ENCODE measurements at regions not wholly inside any gene's neighbourhood (a gene's known extent, or its start where the extent isn't known, plus 50 kb on each side); places are given as distances from the start of the nearest gene placed in this dataset.
A peak's percentile ranks its signal among the peaks of the same experiment; 100 is the strongest.

- no peak for DNase-seq
Measured at GRCh38 chr4:108324450-108324849, 155.7 kb upstream of the LEF1 start.

- no peak for DNase-seq
Measured at GRCh38 chr4:108322497-108322896, 153.8 kb upstream of the LEF1 start.

GRCh38 chr4:108320061-108320460, 151.3 kb upstream of the LEF1 start:
- DNase-seq = peak; percentile 19

GRCh38 chr4:108317377-108317776, 148.6 kb upstream of the LEF1 start:
- DNase-seq = no peak

GRCh38 chr4:108315694-108316093, 147.0 kb upstream of the LEF1 start:
- DNase-seq = no peak

- DNase-seq = no peak
Measured at GRCh38 chr4:108314900-108315589, 146.3 kb upstream of the LEF1 start.

- DNase-seq = no peak
Measured at GRCh38 chr4:108313546-108314339, 145.0 kb upstream of the LEF1 start.

GRCh38 chr4:108311313-108311712, 142.6 kb upstream of the LEF1 start:
- DNase-seq = no peak

- DNase-seq = no peak
Measured at GRCh38 chr4:108303488-108304177, 134.9 kb upstream of the LEF1 start.

- peak; percentile 6 for DNase-seq
Measured at GRCh38 chr4:108301545-108302251, 133.0 kb upstream of the LEF1 start.

GRCh38 chr4:108297605-108298004, 128.9 kb upstream of the LEF1 start:
- no peak for DNase-seq

- no peak for DNase-seq
Measured at GRCh38 chr4:108292229-108292628, 123.5 kb upstream of the LEF1 start.

GRCh38 chr4:108291137-108291536, 122.4 kb upstream of the LEF1 start:
- no peak for DNase-seq

GRCh38 chr4:108287834-108288413, 119.2 kb upstream of the LEF1 start:
- DNase-seq = no peak

GRCh38 chr4:108280072-108280471, 111.3 kb upstream of the LEF1 start:
- DNase-seq = no peak

GRCh38 chr4:108276690-108277089, 108.0 kb upstream of the LEF1 start:
- no peak for DNase-seq

GRCh38 chr4:108272986-108273385, 104.3 kb upstream of the LEF1 start:
- no peak for DNase-seq

GRCh38 chr4:108272561-108272960, 103.8 kb upstream of the LEF1 start:
- DNase-seq = peak; percentile 26

GRCh38 chr4:108272046-108272445, 103.3 kb upstream of the LEF1 start:
- DNase-seq = no peak

GRCh38 chr4:108270466-108271450, 102.0 kb upstream of the LEF1 start:
- DNase-seq = peak; percentile 26

- DNase-seq = no peak
Measured at GRCh38 chr4:108264693-108265092, 96.0 kb upstream of the LEF1 start.

GRCh38 chr4:108263057-108263456, 94.3 kb upstream of the LEF1 start:
- no peak for DNase-seq

Measured in hematopoietic multipotent progenitor cell treated with erythropoietin and hydrocortisone succinate and interleukin-3 and kit ligand, for 6 days (in vitro differentiated cells).